H1 (cell line): ENCODE measurements at regions not wholly inside any gene's neighbourhood (a gene's known extent, or its start where the extent isn't known, plus 50 kb on each side); places are given as distances from the start of the nearest gene placed in this dataset.

Experiments used
- CHD7 ChIP-seq: fragments of 300-600 bp; sonication (generic); IDR thresholded peaks from 2 replicates; pipeline ENCODE4 v1.7.1; 2012; ENCODE audit warnings: low read length, moderate library complexity, mild to moderate bottlenecking, inconsistent platforms; ENCODE audit not compliant: insufficient replicate concordance
- JUND ChIP-seq: IDR thresholded peaks from 2 replicates; pipeline ENCODE4 v1.6.1; 2011; ENCODE audit warnings: mild to moderate bottlenecking, improper control_type of control experiment, low read length
- KDM4A ChIP-seq: IDR thresholded peaks from one replicate; pipeline ENCODE4 v1.7.1; 2012; ENCODE audit warnings: low read depth, mild to moderate bottlenecking, moderate library complexity, low read length, inconsistent platforms; ENCODE audit not compliant: severe bottlenecking
- NANOG ChIP-seq: IDR thresholded peaks from 2 replicates; pipeline ENCODE4 v1.6.1; 2011; ENCODE audit warnings: low read length, low read depth, mild to moderate bottlenecking, inconsistent platforms; ENCODE audit not compliant: insufficient read depth, poor library complexity, severe bottlenecking

- TF ChIP-seq CHD7, result no peak
- no peak for TF ChIP-seq NANOG
- no peak for TF ChIP-seq KDM4A
- TF ChIP-seq JUND, result no peak
Observed at GRCh38 chr1:194369060-194369459, 1182.6 kb upstream of the B3GALT2 start (continued).
